Left ventricle myocardium superior (tissue), 1 donor: ENCODE measurements at regions not wholly inside any gene's neighbourhood (a gene's known extent, or its start where the extent isn't known, plus 50 kb on each side); places are given as distances from the start of the nearest gene placed in this dataset.

ENCODE experiments used
- ATAC-seq: fragments of 200-7000 bp; cut with Tn5 transposase; one replicate; pipeline ENCODE4 v1.9.1; 2020; ENCODE audit warnings: mild to moderate bottlenecking, moderate library complexity
- DNase-seq: peaks from one replicate; pipeline ENCODE4 v3.0.0-alpha.2; 2020
- intact Hi-C: fragments of 100-400 bp; cut with micrococcal nuclease; formaldehyde crosslinking; loops from one replicate; pipeline ENCODE4 v1.11.0; 2022
- donor health status: DM: no; HTN: yes; CAD: no; lungs with severe emphysema.

DNA sequence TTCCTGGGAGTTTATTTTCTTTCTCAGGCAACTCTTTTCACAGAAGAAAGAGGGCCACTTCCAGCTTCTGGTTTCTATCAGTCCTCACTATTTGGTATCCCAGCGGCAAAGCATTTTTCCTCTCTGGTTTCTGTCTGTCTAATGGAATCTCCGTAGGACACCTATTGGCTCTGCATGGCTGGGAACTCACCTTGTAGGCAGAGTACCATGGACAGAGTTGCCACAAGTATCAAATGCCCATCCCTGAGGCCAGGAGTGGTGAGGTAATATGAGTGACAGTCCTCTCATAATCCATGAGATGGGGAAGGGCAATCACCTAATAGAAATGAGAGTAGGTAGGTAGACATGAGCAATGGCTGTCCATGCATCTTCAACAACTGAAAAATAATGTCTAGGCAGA lies 369.5 kb upstream of the PIK3C3 start:
- intact Hi-C loops = no loop called here
- ATAC-seq (no peak), DNase-seq (no peak)

DNA sequence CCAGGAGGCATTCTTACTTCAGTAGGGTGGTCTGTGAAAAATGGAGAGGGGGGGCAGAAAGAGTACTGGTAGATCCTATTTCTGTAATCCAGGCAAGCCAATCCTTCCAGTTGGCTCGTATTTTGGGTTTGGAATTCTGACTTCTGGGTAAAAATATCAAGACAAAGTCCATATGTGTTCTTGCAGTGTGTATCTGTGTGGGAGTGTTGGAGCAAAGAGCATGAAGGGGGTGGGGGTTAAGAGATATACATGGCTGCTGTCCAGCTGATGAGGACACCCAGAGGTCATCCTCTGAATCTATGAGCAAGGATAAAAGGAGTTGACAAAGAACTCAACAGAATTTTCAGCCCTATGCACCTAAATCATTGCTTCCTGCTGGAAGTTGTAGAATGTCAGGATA lies 375.8 kb upstream of the PIK3C3 start:
- DNase-seq (no peak), ATAC-seq (no peak)
- intact Hi-C loops = no loop called here

DNA sequence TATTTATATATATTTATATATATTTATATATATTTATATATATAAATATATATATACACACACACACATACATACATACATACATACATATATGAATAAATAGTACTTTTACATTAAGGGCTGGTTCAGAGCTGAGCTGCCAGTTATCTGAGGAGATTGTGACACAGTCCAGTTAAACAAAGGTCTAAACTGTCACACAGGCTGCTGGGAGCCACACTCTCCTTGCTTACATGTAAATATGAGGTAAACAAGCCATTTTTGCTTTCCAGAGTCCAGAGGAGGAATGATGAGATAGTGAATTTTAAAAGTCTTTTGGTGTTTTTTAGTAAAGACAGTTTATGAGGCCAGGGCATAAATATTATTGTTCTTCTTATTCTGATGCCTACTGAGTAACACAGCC lies 377.5 kb upstream of the PIK3C3 start:
- no peak for ATAC-seq
- no peak for DNase-seq
- intact Hi-C loops = no loop called here

DNA sequence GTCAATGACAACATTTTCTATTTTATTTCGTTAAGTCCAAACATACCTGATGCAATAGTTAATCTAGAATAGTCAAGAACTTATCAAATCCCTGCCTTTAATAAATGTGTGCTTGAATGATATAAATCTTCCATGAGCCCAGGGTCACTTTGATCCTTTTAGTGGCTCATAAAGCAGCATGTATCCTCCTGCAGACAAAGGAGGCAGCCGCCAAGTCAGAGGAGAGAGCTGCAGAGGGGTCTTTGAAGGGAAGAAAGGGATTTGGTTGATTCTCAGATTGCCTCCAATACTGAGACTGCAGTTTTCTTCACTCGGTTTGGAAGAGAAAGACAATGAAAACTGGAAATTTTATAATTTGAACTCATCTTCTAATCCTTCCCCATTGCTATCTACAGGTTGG lies 378.4 kb upstream of the PIK3C3 start:
- intact Hi-C loops = no loop called here
- DNase-seq = no peak
- no peak for ATAC-seq

DNA sequence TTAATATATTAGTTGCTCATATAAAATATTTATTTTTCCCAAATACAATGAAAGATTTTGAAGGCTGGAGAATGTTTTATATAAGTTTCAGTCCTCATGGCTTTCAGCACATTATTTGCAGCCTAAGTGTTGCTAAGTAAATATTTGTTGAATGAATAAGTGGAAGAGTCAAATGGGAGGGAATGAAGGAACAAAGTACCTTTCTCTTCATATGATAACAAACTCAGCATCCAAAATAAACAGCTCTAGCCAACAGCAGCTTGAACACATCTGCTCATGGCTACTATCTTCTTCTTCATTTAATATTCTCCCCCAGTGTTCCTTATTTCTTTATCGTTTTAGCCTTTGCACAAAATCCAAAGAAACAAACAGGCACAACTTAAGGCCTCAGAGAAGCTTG lies 385.2 kb upstream of the PIK3C3 start:
- intact Hi-C loops = no loop called here
- ATAC-seq (no peak), DNase-seq (no peak)

DNA sequence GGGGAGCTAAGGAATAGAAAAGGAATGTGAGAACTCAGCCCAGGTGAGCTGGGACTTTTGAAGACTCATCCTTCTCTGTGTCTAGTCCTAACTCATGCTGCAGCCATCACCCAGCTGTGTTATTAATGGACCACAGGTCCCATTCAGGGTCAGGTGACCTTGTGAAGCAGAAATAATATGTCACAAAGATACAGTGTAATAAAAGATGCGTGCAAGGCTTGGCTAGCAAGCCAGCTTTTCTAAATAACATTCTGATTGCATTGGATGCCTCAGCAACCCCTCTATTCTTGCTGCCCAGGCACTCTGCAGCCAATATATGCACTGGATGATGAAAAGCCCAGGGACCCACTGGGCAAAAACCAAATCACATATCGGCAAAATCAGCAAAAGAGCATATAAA lies 393.1 kb upstream of the PIK3C3 start:
- no peak for ATAC-seq
- no peak for DNase-seq
- intact Hi-C loops = no loop called here

DNA sequence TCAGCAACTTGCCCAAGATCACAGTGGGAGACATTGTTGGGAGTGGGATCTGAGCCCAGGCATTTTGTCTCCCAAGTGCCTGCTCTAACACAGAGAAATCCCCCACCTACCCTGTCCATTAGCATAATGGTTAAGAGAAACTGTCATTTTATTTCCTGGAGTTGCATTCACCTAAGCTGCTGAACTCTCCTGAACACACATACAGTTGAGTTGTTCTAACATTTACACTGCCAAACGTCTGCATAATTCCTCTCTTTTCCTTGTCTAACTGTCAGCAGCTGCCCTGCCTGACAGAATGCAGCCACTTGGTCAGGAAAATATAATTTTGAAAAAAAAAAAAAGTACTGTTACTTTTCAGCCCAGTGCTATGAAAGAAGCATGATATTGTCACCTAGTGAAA lies 396.3 kb upstream of the PIK3C3 start:
- intact Hi-C loops = no loop called here
- ATAC-seq = no peak
- DNase-seq = no peak

DNA sequence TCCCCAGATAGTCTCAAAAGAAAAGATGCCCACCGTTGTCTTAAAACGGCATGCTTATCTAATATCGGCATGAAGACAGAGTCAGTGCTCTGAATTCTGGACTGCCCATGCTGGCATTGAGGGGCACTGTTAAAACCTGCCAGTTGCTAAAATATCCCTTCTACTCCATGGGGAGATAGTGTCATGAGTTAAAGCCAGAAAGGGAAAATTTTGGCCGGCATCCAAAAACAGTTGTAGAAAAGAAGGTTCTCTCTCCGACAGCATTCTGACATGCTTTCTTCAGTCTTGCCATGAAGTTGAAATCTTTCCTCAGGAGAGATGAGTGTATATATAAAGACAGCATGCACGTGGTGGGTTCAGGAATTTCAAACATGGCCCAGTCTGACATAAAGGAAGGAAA lies 401.3 kb upstream of the PIK3C3 start:
- ATAC-seq (no peak), DNase-seq (no peak)
- intact Hi-C loops = no loop called here

DNA sequence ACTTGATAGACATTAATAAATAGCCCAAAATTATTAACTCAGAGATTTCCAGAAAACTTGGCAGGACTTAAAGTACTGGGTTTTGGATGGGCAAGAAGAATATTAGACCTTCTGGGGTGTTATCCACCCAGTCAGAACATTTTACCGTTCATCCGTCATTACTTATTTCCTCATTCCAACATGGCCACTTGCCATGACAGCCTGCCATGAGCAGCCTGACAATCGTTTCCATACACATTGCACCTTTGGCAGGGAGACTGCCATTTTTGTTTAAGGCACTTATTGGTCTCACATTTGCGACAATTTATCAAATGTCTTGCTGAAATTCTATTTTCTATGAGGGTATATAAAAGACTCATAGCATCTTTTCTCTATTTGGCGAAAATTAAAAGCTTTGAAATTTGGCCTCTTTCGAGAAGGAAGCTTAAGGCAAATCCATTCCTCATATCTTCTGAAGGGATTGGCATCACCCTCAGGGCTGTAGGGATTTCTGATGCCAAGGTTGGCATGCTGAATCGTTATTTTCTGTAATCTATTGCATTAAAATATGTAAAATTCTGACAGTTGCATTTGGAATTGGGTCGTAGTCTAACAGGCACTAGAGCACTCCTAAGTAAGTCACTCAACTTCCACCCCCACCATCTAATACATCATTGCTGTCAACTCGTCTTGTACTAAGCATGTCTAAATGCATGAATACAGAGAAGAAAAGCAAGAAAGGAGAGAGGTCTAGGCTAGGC lies 406.3 kb upstream of the PIK3C3 start:
- ATAC-seq (no peak), DNase-seq (no peak)
- intact Hi-C loops = no loop called here

DNA sequence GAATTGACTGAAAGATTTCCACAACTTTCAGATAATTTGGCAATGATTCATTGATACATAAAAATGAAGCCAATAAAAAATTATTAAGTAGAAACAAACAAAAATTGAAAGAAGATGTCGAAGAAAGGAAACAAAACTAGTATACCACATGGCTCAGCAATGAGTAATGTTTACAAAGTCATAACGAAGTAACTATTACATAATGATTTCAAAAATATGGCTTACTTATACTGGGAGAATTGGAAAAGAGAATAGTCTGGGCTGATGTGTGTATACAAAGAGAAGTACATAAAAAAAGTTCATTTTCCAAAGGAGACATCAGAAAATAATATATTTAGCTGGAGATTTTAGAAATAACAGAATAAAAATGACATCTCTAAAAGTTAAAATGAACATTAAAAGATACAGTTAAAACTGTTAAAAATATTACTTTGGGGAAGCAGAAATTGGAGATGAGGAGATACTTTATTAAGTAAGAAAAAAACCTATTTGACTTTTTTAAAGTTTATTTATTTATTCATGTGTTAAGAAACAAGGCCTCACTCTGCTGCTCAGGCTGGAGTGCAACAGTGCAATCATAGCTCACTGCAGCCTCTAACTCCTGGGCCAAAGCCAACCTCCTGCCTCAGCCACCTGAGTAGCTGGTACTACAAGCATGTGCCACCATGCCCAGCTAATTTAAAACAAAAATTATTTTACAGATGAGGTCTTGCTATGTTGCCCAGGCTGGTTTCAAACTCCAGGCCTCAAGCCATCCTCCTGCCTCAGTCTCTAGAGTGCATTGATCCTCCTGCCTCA lies 409.7 kb upstream of the PIK3C3 start:
- ATAC-seq (no peak), DNase-seq (no peak)
- intact Hi-C loops = no loop called here

DNA sequence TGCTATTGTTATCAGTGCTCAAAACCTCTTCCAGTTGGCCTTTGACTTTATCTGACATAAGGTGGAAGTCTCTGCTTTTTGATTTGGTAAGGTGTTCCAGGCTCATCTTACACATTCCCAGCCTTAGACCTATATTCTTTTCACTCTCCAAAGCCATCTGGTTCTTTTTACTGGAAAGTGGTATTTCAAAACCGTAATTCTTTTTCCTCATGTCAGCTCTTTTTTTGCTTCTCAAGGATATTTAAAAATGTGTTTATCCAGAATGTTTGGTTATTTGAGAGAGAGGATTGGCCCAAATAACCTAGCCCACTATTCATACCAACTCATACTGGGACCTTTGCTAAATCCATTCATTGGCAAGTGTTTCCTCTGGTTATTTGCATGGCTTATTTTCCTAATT lies 411.2 kb upstream of the PIK3C3 start:
- DNase-seq (no peak), ATAC-seq (no peak)
- intact Hi-C loops = no loop called here

DNA sequence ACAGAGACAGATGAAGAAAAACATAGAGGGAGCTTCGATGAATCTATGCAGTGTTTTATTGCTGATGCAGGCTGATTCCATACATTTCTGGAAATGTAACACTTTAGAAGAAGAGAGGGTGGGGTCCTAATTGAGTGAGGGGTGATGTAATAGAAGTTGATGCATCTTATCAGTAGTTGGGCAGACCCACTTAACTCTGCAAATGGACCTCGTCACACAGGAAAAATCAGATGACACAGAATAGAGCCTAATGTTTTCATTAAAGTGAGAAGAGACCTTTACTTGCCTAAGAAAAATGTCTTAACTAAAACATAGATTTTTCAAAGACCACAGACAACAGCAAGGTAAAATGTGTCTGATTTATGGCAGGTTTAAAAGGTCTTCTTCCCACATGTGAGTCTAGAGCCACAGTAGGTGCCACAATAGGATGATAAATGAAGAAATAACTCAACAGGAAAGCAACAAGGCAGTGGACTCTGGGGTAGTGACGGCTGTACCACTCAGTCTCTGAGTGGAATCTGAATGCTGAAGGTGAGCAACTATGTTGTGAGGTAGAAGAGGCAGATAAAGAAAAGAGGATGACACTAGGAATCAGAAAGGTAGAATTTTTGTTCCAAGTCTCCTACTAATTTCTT lies 414.7 kb upstream of the PIK3C3 start:
- no peak for DNase-seq
- intact Hi-C loops = no loop called here

DNA sequence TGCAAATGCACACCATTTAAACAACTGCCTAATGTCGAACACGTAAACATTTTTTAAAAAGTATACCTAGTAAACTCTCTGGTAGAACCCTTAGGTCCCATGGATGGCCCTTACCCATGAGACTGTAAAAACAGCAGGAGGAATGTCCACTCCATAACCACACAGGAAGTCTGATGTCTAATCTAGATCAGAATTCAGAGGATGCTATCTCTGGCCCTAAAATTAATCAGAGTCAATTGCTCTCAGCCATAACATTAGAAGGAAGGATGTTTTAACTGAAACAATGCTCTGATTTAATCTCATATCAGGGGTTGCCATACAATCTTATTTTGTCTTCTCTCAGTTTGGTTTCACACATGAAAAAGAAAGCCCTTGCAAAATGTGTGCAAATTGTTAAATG lies 416.3 kb upstream of the PIK3C3 start:
- intact Hi-C loops = no loop called here

More for the DNA sequence above, 414.7 kb upstream of the PIK3C3 start:
- no peak for ATAC-seq

DNA sequence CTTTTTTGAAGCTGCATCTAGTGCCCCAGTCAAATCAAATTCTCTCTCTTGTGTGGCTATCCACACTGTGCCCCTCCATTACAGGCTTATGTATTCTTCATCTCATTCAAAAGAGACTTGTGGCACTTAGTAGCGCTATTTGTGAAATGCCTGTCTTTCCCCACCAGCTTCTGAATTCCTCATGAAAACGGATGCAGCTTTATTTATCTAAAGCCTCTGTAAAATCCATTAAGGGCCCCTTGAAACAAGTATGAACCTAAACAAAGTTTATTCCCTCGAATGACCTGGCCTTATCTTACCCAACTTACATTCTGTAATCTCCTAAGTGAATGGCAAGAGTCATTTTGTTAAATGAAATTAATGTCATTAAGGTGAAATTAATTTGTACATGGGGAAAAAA lies 417.4 kb upstream of the PIK3C3 start:
- DNase-seq (no peak), ATAC-seq (no peak)
- intact Hi-C loops = no loop called here

More for the DNA sequence above, 416.3 kb upstream of the PIK3C3 start:
- DNase-seq = no peak
- ATAC-seq = no peak

DNA sequence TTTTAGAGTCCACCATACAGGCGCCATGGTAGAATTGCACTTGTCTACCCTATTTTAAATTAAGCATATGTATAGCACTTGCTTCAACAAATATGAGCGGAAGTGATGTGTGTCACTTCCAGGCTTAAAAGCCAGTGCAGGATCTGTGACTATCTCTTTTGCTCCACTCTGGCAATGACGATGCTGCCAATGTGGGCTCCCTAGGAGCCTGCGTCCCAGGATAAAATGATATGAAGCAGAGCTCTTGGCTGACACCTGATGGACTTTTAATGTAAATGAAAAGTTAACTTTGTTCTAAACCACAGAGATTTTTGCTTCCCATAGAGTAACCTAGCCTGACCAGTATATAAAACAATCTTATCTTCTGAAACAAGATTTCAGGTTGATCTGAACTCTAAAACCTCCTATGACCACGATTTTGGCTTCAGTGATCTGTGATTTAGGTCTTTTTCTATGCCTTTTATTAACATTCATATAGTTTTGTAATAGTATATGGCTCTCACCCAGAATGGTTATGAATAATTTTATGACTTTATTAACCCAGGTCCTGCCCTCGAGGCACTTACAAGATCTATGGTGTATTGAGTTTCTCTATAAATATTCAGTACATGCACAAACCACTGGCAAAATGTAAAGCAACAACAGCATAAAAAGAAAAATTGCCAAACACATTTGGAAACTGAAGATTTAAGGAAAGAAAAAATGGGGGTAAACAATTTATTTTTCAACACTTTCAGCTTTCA lies 422.5 kb upstream of the PIK3C3 start:
- intact Hi-C loops = no loop called here
- ATAC-seq (no peak), DNase-seq (no peak)

DNA sequence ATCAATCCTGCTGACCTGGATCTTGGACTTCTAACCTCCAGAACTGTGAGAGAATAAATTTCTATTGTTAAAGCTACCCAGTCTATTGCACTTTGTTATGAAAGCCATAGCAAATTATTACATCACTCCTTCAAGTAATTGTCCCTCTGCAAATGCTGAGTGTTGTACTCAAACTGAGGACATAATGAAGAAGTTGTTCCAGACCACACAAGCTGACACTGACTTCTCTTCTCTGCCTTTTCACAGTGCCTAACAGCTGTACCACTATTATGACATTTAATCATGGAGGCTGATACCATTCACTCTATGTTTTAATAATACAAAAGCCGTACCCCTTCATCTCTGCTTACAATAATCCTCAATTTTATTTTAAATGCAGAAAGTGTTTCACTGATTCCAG lies 424.1 kb upstream of the PIK3C3 start:
- intact Hi-C loops = no loop called here
- no peak for ATAC-seq
- DNase-seq = no peak

DNA sequence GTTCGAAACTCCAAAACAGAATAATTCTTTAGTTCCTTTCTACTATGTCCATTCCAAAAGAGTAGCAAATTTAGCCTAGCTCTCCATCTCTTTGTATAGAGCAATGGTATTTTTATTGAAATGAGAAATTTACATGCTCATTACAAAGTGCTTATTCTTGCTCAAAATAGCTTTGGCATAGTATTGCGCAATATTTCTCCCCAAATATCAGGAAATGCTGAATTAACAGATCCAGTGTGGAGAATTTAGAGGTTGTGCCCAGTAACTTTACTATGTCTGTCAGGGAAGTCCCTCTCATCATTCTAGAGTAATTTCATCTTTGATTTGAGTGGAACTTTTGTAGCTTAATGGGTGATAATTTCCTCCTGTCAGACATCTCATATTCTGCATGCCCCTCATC lies 425.9 kb upstream of the PIK3C3 start:
- intact Hi-C loops = no loop called here
- ATAC-seq = no peak
- no peak for DNase-seq

DNA sequence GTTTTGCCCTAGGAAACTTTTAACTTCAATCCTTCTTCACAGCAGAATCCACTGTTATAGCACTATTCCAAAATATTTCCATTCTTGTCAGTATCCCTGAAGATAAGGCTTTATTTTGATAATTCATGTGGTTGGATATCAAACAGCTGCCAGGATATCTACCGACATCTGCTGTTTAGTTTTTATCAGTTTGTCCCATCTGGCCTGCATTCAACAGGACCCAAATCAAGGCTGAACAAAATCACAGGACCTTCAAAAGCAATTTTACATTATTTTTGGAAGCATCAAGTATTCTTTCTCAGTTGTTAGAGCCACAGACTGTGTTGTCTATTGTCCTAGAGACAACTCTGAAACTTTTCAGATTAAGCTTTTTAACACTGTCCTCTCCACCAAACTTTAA lies 429.0 kb upstream of the PIK3C3 start:
- intact Hi-C loops = no loop called here
- DNase-seq (no peak), ATAC-seq (no peak)

DNA sequence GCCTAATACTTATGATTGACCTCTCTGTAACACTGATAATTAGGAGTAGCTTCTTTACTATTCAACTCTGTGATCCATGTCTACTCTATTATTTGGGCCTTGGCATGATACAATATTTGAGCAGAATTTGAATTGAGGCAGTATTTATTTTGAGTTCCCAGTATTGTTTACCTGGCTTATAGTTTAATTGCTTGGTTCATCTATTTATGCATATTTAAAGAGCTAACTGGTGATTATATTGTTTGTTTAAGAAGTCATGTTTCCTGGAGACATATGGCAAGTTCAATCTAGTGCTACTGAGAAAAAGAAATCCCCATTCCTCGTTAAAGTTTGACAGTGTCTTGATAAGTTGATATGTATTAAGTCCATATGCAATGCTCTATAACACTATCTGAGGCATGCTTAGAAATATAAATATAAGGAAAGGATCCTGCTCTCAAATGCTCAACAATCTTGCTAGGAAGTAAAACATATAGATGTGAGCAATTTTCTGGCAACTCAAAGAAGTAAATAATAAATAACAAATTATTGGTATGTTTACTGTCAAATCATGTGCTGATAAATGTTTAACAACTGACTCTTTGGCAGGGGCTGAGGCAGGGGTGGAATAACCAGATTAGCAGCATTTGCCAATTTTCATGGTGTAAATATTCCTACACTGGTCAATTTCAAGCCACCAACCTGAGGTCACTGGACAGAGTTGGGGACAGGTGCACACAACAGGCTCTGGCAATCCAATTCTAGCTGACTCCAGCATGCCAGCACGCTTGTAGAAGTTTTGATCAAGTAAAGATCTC lies 430.2 kb upstream of the PIK3C3 start:
- intact Hi-C loops = no loop called here
- DNase-seq (no peak), ATAC-seq (no peak)
